SK-N-SH (cell line): ENCODE measurements at regions not wholly inside any gene's neighbourhood (a gene's known extent, or its start where the extent isn't known, plus 50 kb on each side); places are given as distances from the start of the nearest gene placed in this dataset.

Source experiments
- CTCF ChIA-PET: fragments of 300-600, 350-600 bp; formaldehyde crosslinking; extraction: SDS; loops from one replicate; lab custom pipeline; 2021; lab: Yijun Ruan, JAX
- POLR2A ChIA-PET: fragments of 350-600 bp; sonication (Branson Sonifier 250); formaldehyde crosslinking; extraction: SDS; loops from one replicate; lab custom pipeline; 2020; ENCODE audit warnings: antibody characterized with exemption, inconsistent platforms; lab: Yijun Ruan, JAX
- DNase-seq: peaks from one replicate; pipeline ENCODE4 v3.0.0; 2012
- H2AFZ ChIP-seq: fragments of 200-600 bp; sonication (generic); 2 replicates; pipeline ENCODE4 v1.8.1; 2016; ENCODE audit warnings: antibody characterized with exemption, mild to moderate bottlenecking, low read depth
- H3F3A ChIP-seq: fragments of 200-600 bp; sonication (generic); replicated peaks from 2 replicates; pipeline ENCODE3; 2016; ENCODE audit warnings: antibody characterized with exemption, mild to moderate bottlenecking; ENCODE audit not compliant: insufficient read depth
- H3K27ac ChIP-seq, 2 experiments: fragments of 200-500 bp in 1 of 2; fragments of 200-600 bp in 1 of 2; sonication (Bioruptor generic) in 1 of 2; sonication (generic), shearing (Covaris generic) in 1 of 2; 2 replicates each; pipeline versions ENCODE4 v1.5.1 to v1.6.1; 2014 to 2016; ENCODE audit warnings: low read depth in 2 of 2, inconsistent platforms in 1 of 2, low read length in 1 of 2, mild to moderate bottlenecking in 1 of 2, mixed read lengths in 1 of 2
- H3K27me3 ChIP-seq: fragments of 200-600 bp; sonication (generic), shearing (Covaris generic); 2 replicates; pipeline ENCODE4 v1.6.1; 2016; ENCODE audit warnings: mixed run types; ENCODE audit not compliant: insufficient read depth
- H3K36me3 ChIP-seq, 2 experiments: fragments of 200-500 bp in 1 of 2; fragments of 200-600 bp in 1 of 2; sonication (Bioruptor generic) in 1 of 2; sonication (generic) in 1 of 2; replicated peaks in 1 of 2; 2 replicates each; pipeline versions ENCODE3 to v1.5.1; 2014 to 2016; ENCODE audit warnings: low read length in 1 of 2, mild to moderate bottlenecking in 1 of 2; ENCODE audit not compliant: insufficient read depth in 2 of 2, control insufficient read depth in 1 of 2
- H3K4me1 ChIP-seq, 2 experiments: fragments of 200-500 bp in 1 of 2; fragments of 200-600 bp in 1 of 2; sonication (Bioruptor generic) in 1 of 2; sonication (generic), shearing (Covaris generic) in 1 of 2; 2 replicates each; pipeline versions ENCODE4 v1.5.1 to v1.6.1; 2014 to 2016; ENCODE audit warnings: low read depth in 1 of 2, low read length in 1 of 2, mixed run types in 1 of 2; ENCODE audit not compliant: insufficient read depth in 2 of 2, control insufficient read depth in 1 of 2
- H3K4me2 ChIP-seq: fragments of 200-600 bp; sonication (generic), shearing (Covaris generic); 2 replicates; pipeline ENCODE4 v1.6.1; 2017; ENCODE audit warnings: mixed run types
- H3K4me3 ChIP-seq, 2 experiments: fragments of 200-500 bp in 1 of 2; fragments of 200-600 bp in 1 of 2; sonication (Bioruptor generic) in 1 of 2; sonication (generic), shearing (Covaris generic) in 1 of 2; 2 replicates each; pipeline versions ENCODE4 v1.5.1 to v1.8.1; 2014 to 2016; ENCODE audit warnings: low read depth in 2 of 2, inconsistent platforms in 1 of 2, low read length in 1 of 2, mild to moderate bottlenecking in 1 of 2, mixed read lengths in 1 of 2, moderate library complexity in 1 of 2
- H3K79me2 ChIP-seq: fragments of 200-600 bp; sonication (generic); 2 replicates; pipeline ENCODE4 v1.8.1; 2017; ENCODE audit warnings: mild to moderate bottlenecking; ENCODE audit not compliant: insufficient read depth
- H3K9ac ChIP-seq: fragments of 200-600 bp; sonication (generic); 2 replicates; pipeline ENCODE4 v1.6.1; 2017; ENCODE audit warnings: mixed run types
- H3K9me2 ChIP-seq: fragments of 200-600 bp; sonication (generic); 2 replicates; pipeline ENCODE4 v1.6.1; 2017; ENCODE audit warnings: mixed run types
- H3K9me3 ChIP-seq: fragments of 200-600 bp; sonication (generic); 2 replicates; pipeline ENCODE4 v1.6.1; 2017; ENCODE audit warnings: mixed run types, mild to moderate bottlenecking, moderate library complexity
- H4K20me1 ChIP-seq: fragments of 200-600 bp; sonication (generic); 2 replicates; pipeline ENCODE4 v1.6.1; 2017; ENCODE audit warnings: mild to moderate bottlenecking, mixed run types; ENCODE audit not compliant: insufficient read depth
- CTCF ChIP-seq: fragments of 200-600 bp; sonication (generic); IDR thresholded peaks from 2 replicates; pipeline ENCODE4 v1.6.1; 2017; ENCODE audit warnings: antibody characterized with exemption, mild to moderate bottlenecking, moderate library complexity
- EP300 ChIP-seq, 2 experiments: IDR thresholded peaks; 2 replicates each; pipeline versions ENCODE4 v1.4.0 to v1.6.1; 2012; ENCODE audit warnings: borderline replicate concordance in 1 of 2, low read depth in 1 of 2, low read length in 1 of 2
- EZH2phosphoT487 ChIP-seq: fragments of 200-600 bp; sonication (generic); IDR thresholded peaks from 2 replicates; pipeline ENCODE4 v1.6.1; 2017; ENCODE audit warnings: low read depth, mixed run types, mild to moderate bottlenecking, antibody characterized with exemption, moderate library complexity, borderline replicate concordance
- FOSL2 ChIP-seq: IDR thresholded peaks from 2 replicates; pipeline ENCODE4 v1.4.0; 2012; ENCODE audit warnings: low read depth, mild to moderate bottlenecking, moderate library complexity, borderline replicate concordance
- FOXJ3 ChIP-seq: sonication (generic); formaldehyde crosslinking; IDR thresholded peaks from 2 replicates; pipeline ENCODE4 v1.5.1; 2020; ENCODE audit warnings: mild to moderate bottlenecking, missing genetic modification reagents
- JUND ChIP-seq: IDR thresholded peaks from 2 replicates; pipeline ENCODE4 v1.4.0; 2012
- MAX ChIP-seq: IDR thresholded peaks from 2 replicates; pipeline ENCODE4 v1.4.0; 2012; ENCODE audit warnings: low read depth
- MEF2A ChIP-seq: IDR thresholded peaks from 2 replicates; pipeline ENCODE4 v1.4.0; 2012; ENCODE audit warnings: low read depth, borderline replicate concordance
- NFIC ChIP-seq: IDR thresholded peaks from 2 replicates; pipeline ENCODE4 v1.4.0; 2012; ENCODE audit warnings: borderline replicate concordance
- NRF1 ChIP-seq: IDR thresholded peaks from 2 replicates; pipeline ENCODE4 v1.6.1; 2012; ENCODE audit warnings: low read depth, mild to moderate bottlenecking, low read length
- POLR2AphosphoS5 ChIP-seq: IDR thresholded peaks from 2 replicates; pipeline ENCODE4 v1.6.1; 2012; ENCODE audit warnings: low read depth, low read length
- RAD21 ChIP-seq: IDR thresholded peaks from 2 replicates; pipeline ENCODE4 v1.6.1; 2012; ENCODE audit warnings: mild to moderate bottlenecking, low read length
- RCOR1 ChIP-seq: fragments of 150-350 bp; IDR thresholded peaks from 2 replicates; pipeline ENCODE4 v1.6.1; 2017; ENCODE audit warnings: antibody characterized with exemption, low read length
- RFX5 ChIP-seq: IDR thresholded peaks from 2 replicates; pipeline ENCODE4 v1.6.1; 2012; ENCODE audit warnings: mild to moderate bottlenecking, improper control_type of control experiment, low read length
- SMC3 ChIP-seq: IDR thresholded peaks from 2 replicates; pipeline ENCODE4 v1.6.1; 2012; ENCODE audit warnings: low read depth, low read length, improper control_type of control experiment
- TAF1 ChIP-seq: IDR thresholded peaks from 2 replicates; pipeline ENCODE4 v1.6.1; 2012; ENCODE audit warnings: low read depth, mild to moderate bottlenecking, low read length, moderate library complexity, borderline replicate concordance
- TEAD4 ChIP-seq: IDR thresholded peaks from 2 replicates; pipeline ENCODE4 v1.4.0; 2012; ENCODE audit warnings: mild to moderate bottlenecking, borderline replicate concordance; ENCODE audit not compliant: insufficient read depth
- USF2 ChIP-seq: fragments of 150-350 bp; IDR thresholded peaks from 2 replicates; pipeline ENCODE4 v1.6.1; 2017; ENCODE audit warnings: antibody characterized with exemption, low read length, low read depth, borderline replicate concordance
- YY1 ChIP-seq: IDR thresholded peaks from 2 replicates; pipeline ENCODE4 v1.4.0; 2012; ENCODE audit warnings: low read depth, mild to moderate bottlenecking
- WGBS: methylation state at CpG from one replicate; pipeline ENCODE4 v1.1.6; 2017; ENCODE audit warnings: low lambda C conversion rate; 5-methylcytosine and 5-hydroxymethylcytosine counted together
- TF ChIP-seq, protein P1 (sequence below): fragments of 150-350 bp; IDR thresholded peaks from 2 replicates; pipeline ENCODE4 v1.6.1; 2016; ENCODE audit warnings: mild to moderate bottlenecking, low read depth, low read length

GRCh38 chr18:68104036-68104435, 587.5 kb upstream of the DSEL start:
- Histone ChIP-seq H3K9me3 (no peaks in the 10 kb centered on the region), H3K27me3 (no peaks in the 10 kb centered on the region), H3K4me3 (no peak overlapping the region), H2AFZ (no peak overlapping the region), H3K4me1 (no peaks in the 10 kb centered on the region), H4K20me1 (no peaks in the 10 kb centered on the region), H3K4me2 (no peak overlapping the region), H3K9me2 (no peaks in the 10 kb centered on the region), H3K27ac (no peak overlapping the region), H3K36me3 (no peaks in the 10 kb centered on the region), H3F3A (no peaks in the 10 kb centered on the region), H3K9ac (no peak overlapping the region), H3K79me2 (no peaks in the 10 kb centered on the region)
- TF ChIP-seq TAF1 (no peak), EP300 (IDR thresholded peaks at IDR 0.05; ENCODE audit: borderline replicate concordance in 1 of 2, low read depth in 1 of 2, low read length in 1 of 2) (no peak), YY1 (no peak), MAX (no peak), RAD21 (no peak)
- TF ChIP-seq, protein P1, sequence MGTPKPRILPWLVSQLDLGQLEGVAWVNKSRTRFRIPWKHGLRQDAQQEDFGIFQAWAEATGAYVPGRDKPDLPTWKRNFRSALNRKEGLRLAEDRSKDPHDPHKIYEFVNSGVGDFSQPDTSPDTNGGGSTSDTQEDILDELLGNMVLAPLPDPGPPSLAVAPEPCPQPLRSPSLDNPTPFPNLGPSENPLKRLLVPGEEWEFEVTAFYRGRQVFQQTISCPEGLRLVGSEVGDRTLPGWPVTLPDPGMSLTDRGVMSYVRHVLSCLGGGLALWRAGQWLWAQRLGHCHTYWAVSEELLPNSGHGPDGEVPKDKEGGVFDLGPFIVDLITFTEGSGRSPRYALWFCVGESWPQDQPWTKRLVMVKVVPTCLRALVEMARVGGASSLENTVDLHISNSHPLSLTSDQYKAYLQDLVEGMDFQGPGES, result no peak
- ChIA-PET CTCF (no interaction called here), POLR2A (no interaction called here)
- no peak for DNase-seq
- WGBS, result 82% methylated on average over 4 of the region's 4 CpGs

DNA sequence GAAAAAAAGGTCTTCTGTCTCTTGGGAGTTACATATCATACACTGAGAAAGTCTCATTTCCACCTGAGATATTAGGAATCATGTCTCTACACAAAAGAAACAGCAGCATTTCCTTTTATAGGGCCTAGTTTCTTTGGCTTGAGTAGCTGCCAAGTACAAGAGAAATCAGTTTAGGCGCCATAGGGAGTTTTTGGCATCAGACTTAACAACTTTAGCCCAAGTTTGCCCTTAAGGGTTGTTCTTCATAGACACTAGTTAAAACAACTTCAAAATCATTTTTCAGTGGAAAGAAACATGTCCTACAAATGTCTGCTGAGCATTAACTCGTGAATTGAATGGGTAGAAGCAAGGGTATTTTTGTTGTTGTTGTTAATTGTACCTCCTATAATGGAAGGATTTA, 587.0 kb upstream of the DSEL start:
- no peak for TF ChIP-seq MAX
- TF ChIP-seq TEAD4, result no peak
- no peak for TF ChIP-seq EZH2phosphoT487
- no peak for TF ChIP-seq FOSL2
- TF ChIP-seq NFIC, result no peak
- TF ChIP-seq RCOR1, result no peak
- TF ChIP-seq POLR2AphosphoS5, result no peak
- no peak for TF ChIP-seq USF2
- TF ChIP-seq RFX5, result no peak
- no peak for TF ChIP-seq TAF1
- no peak for TF ChIP-seq SMC3
- TF ChIP-seq FOXJ3 (CRISPR knock-in tag), result no peak
- TF ChIP-seq JUND, result no peak
- no peak for TF ChIP-seq MEF2A
- no peak for TF ChIP-seq CTCF
- no peak for TF ChIP-seq EP300 (IDR thresholded peaks at IDR 0.05; ENCODE audit: borderline replicate concordance in 1 of 2, low read depth in 1 of 2, low read length in 1 of 2)
- TF ChIP-seq NRF1, result no peak
- POLR2A ChIA-PET, result no interaction called here

More for the DNA sequence above, 587.0 kb upstream of the DSEL start:
- Histone ChIP-seq H3K27me3 (no peaks in the 10 kb centered on the region), H3K4me1 (no peaks in the 10 kb centered on the region), H3K9ac (no peak overlapping the region), H3K79me2 (no peaks in the 10 kb centered on the region), H3K4me3 (no peak overlapping the region), H3K27ac (no peak overlapping the region), H2AFZ (no peak overlapping the region), H3K36me3 (no peaks in the 10 kb centered on the region), H3K4me2 (no peak overlapping the region), H3K9me2 (no peaks in the 10 kb centered on the region), H3F3A (no peaks in the 10 kb centered on the region), H4K20me1 (no peaks in the 10 kb centered on the region), H3K9me3 (no peaks in the 10 kb centered on the region)
- no peak for DNase-seq
- CTCF ChIA-PET, result no interaction called here
- 62% methylated on average over 2 of the region's 2 CpGs for WGBS
